HG02981 (cell line): ENCODE measurements at regions not wholly inside any gene's neighbourhood (a gene's known extent, or its start where the extent isn't known, plus 50 kb on each side); places are given as distances from the start of the nearest gene placed in this dataset.
A peak's percentile ranks its signal among the peaks of the same experiment; 100 is the strongest.
"Not testable (repeated sequence)": the region's sequence is repeated elsewhere in the genome, so short reads cannot be mapped to it uniquely, and the experiment has no call there.

Experiments
- ATAC-seq: cut with Tn5 transposase; IDR thresholded peaks from one replicate; pipeline ENCODE4 v1.9.1; 2021; ENCODE audit warnings: mild to moderate bottlenecking, moderate library complexity; ENCODE audit not compliant: unreplicated experiment

GRCh38 chr3:137820366-137820765, 56.3 kb downstream of the SOX14 start:
- ATAC-seq, result no peak

- no peak for ATAC-seq
These were observed 71.0 kb downstream of the SOX14 start for GRCh38 chr3:137835096-137835495.

GRCh38 chr3:137845194-137845593, 81.1 kb downstream of the SOX14 start:
- no peak for ATAC-seq

- no peak for ATAC-seq
These were observed 81.6 kb downstream of the SOX14 start for GRCh38 chr3:137845666-137846065.

- ATAC-seq, result no peak
These were observed 88.3 kb downstream of the SOX14 start for GRCh38 chr3:137852391-137852830.

- no peak for ATAC-seq
These were observed 90.6 kb downstream of the SOX14 start for GRCh38 chr3:137854533-137855261.

GRCh38 chr3:137866001-137866400, 101.9 kb downstream of the SOX14 start:
- ATAC-seq, result no peak

- no peak for ATAC-seq
These were observed 102.8 kb downstream of the SOX14 start for GRCh38 chr3:137866933-137867332.

- ATAC-seq, result no peak
These were observed 103.5 kb downstream of the SOX14 start for GRCh38 chr3:137867611-137868010.

GRCh38 chr3:137869022-137869421, 104.9 kb downstream of the SOX14 start:
- ATAC-seq, result no peak

- not testable (repeated sequence) for ATAC-seq
These were observed 108.5 kb downstream of the SOX14 start for GRCh38 chr3:137872589-137872988.

GRCh38 chr3:137896842-137897241, 113.1 kb upstream of the CLDN18 start:
- not testable (repeated sequence) for ATAC-seq

GRCh38 chr3:137906985-137907649, 102.8 kb upstream of the CLDN18 start:
- no peak for ATAC-seq

- ATAC-seq, result no peak
These were observed 85.3 kb upstream of the CLDN18 start for GRCh38 chr3:137924628-137925027.

- no peak for ATAC-seq
These were observed 84.9 kb upstream of the CLDN18 start for GRCh38 chr3:137925080-137925479.

GRCh38 chr3:137926991-137927390, 83.0 kb upstream of the CLDN18 start:
- no peak for ATAC-seq

- ATAC-seq, result no peak
These were observed 79.0 kb upstream of the CLDN18 start for GRCh38 chr3:137930976-137931375.

- ATAC-seq, result no peak
These were observed 71.1 kb upstream of the CLDN18 start for GRCh38 chr3:137938876-137939275.

GRCh38 chr3:137944593-137944992, 65.4 kb upstream of the CLDN18 start:
- ATAC-seq, result no peak

- peak; percentile 60 for ATAC-seq
These were observed 63.5 kb upstream of the CLDN18 start for GRCh38 chr3:137946356-137946973.

- ATAC-seq, result no peak
These were observed 62.8 kb upstream of the CLDN18 start for GRCh38 chr3:137947117-137947516.
